ENCODE measurements at regions not wholly inside any gene's neighbourhood (a gene's known extent, or its start where the extent isn't known, plus 50 kb on each side); places are given as distances from the start of the nearest gene placed in this dataset. TPM values are rescaled to one million over a fixed set of nuclear protein-coding genes. Genes with fewer than 3 reads are reported as not detected.

DNA sequence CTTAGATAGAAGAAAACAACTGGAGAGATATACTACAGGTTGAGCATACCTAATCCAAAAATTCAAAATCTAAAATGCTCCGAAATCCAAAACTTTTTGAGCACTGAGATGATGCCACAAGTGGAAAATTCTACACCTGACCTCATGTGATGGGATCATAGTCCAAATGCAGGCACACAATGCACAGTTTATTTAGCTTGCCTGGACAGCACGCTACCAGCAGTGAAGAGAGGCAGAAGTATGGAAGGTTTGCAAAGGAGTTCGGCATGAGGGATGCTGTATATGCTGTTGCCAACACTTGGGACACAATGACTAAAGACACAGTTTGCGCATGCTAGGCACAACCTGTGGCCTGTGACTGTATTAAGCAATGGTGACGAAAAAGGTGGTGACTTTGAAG lies 58.1 kb upstream of the CAND1 start:
- Histone ChIP-seq H3K4me2 (ENCODE audit: low read length, poor library complexity, severe bottlenecking) (no peak overlapping the region), H2BK12ac (ENCODE audit: low read length in 2 of 2) (no peak overlapping the region), H3K9me3 (ENCODE audit: control insufficient read depth, low read length) (no peaks in the 10 kb centered on the region), H4K8ac (ENCODE audit: low read length) (no peak overlapping the region), H3K27me3 (ENCODE audit: control insufficient read depth in 1 of 2, insufficient read depth in 1 of 2, low read length in 2 of 2) (peaks cover 0 to 10% of the 10 kb centered on the region in 2 experiments), H2BK5ac (ENCODE audit: low read depth, low read length, poor library complexity, severe bottlenecking) (no peak overlapping the region), H3K14ac (ENCODE audit: low read length in 2 of 2) (no peak overlapping the region), H2BK15ac (ENCODE audit: low read depth, poor library complexity, severe bottlenecking) (no peak overlapping the region), H2BK120ac (ENCODE audit: low read depth, low read length) (no peak overlapping the region), H3K9ac (ENCODE audit: low read length) (no peak overlapping the region), H2AFZ (ENCODE audit: low read depth, low read length) (no peak overlapping the region), H3K4me3 (ENCODE audit: insufficient read depth in 1 of 2, low read depth in 1 of 2, low read length in 2 of 2) (no peak overlapping the region), H3K18ac (ENCODE audit: low read depth in 1 of 2, low read length in 2 of 2) (no peak overlapping the region), H3K27ac (ENCODE audit: low read length, poor library complexity, severe bottlenecking) (no peak overlapping the region), H3K4ac (ENCODE audit: low read depth in 1 of 2, low read length in 2 of 2) (no peak overlapping the region), H3K79me1 (replicated peaks; ENCODE audit: low read length, poor library complexity, severe bottlenecking) (no peaks in the 10 kb centered on the region), H3K4me1 (ENCODE audit: control insufficient read depth, insufficient read depth, low read depth, low read length) (no peaks in the 10 kb centered on the region), H3K23ac (ENCODE audit: low read length in 2 of 2) (no peak overlapping the region), H4K91ac (ENCODE audit: low read length) (no peak overlapping the region), H2AK5ac (ENCODE audit: low read length, severe bottlenecking) (no peak overlapping the region), H3K36me3 (ENCODE audit: control insufficient read depth in 1 of 2, insufficient read depth in 2 of 2, low read depth in 1 of 2, low read length in 2 of 2) (no peaks in the 10 kb centered on the region)
- no peak for DNase-seq
- 78% methylated on average over 5 of the region's 5 CpGs for WGBS

DNA sequence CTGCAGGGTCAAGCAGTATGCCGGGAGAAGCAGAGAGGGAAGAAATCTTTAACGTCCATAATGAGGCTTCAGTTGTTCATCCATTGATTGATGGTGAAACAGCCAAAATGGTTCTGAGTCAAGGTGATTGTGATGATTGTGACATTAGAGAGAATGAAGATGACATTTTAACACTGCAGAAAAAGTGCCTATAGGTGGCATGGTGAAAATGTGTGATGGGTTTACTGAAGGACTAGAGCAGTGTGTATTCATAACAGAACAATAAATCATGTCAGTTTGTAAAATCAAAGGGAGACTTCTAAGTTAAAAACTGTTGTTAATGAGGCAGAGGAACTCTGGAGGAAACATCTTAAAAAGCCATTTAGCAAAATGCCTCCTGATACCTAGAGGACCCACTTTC lies 57.7 kb upstream of the CAND1 start:
- no peak overlapping the region for H2BK15ac ChIP-seq (ENCODE audit: low read depth, poor library complexity, severe bottlenecking)
- no peak overlapping the region for H3K23ac ChIP-seq (ENCODE audit: low read length in 2 of 2)
- WGBS = 80% methylated on average over 2 of the region's 2 CpGs
- no peak overlapping the region for H4K8ac ChIP-seq (ENCODE audit: low read length)
- no peak overlapping the region for H2BK12ac ChIP-seq (ENCODE audit: low read length in 2 of 2)
- no peak for DNase-seq
- no peak overlapping the region for H4K91ac ChIP-seq (ENCODE audit: low read length)
- no peak overlapping the region for H3K4ac ChIP-seq (ENCODE audit: low read depth in 1 of 2, low read length in 2 of 2)
- H3K27ac ChIP-seq (ENCODE audit: low read length, poor library complexity, severe bottlenecking) = no peak overlapping the region
- H3K4me3 ChIP-seq (ENCODE audit: insufficient read depth in 1 of 2, low read depth in 1 of 2, low read length in 2 of 2) = no peak overlapping the region
- H3K14ac ChIP-seq (ENCODE audit: low read length in 2 of 2) = no peak overlapping the region
- no peaks in the 10 kb centered on the region for H3K4me1 ChIP-seq (ENCODE audit: control insufficient read depth, insufficient read depth, low read depth, low read length)
- H2BK120ac ChIP-seq (ENCODE audit: low read depth, low read length) = no peak overlapping the region
- H3K36me3 ChIP-seq (ENCODE audit: control insufficient read depth in 1 of 2, insufficient read depth in 2 of 2, low read depth in 1 of 2, low read length in 2 of 2) = no peaks in the 10 kb centered on the region
- H2BK5ac ChIP-seq (ENCODE audit: low read depth, low read length, poor library complexity, severe bottlenecking) = no peak overlapping the region
- no peak overlapping the region for H3K9ac ChIP-seq (ENCODE audit: low read length)
- H3K18ac ChIP-seq (ENCODE audit: low read depth in 1 of 2, low read length in 2 of 2) = no peak overlapping the region
- H2AFZ ChIP-seq (ENCODE audit: low read depth, low read length) = no peak overlapping the region
- H3K9me3 ChIP-seq (ENCODE audit: control insufficient read depth, low read length) = no peaks in the 10 kb centered on the region
- H3K79me1 ChIP-seq (replicated peaks; ENCODE audit: low read length, poor library complexity, severe bottlenecking) = no peaks in the 10 kb centered on the region
- H3K4me2 ChIP-seq (ENCODE audit: low read length, poor library complexity, severe bottlenecking) = no peak overlapping the region
- H2AK5ac ChIP-seq (ENCODE audit: low read length, severe bottlenecking) = no peak overlapping the region
- peaks cover 0 to 10% of the 10 kb centered on the region in 2 experiments for H3K27me3 ChIP-seq (ENCODE audit: control insufficient read depth in 1 of 2, insufficient read depth in 1 of 2, low read length in 2 of 2)

DNA sequence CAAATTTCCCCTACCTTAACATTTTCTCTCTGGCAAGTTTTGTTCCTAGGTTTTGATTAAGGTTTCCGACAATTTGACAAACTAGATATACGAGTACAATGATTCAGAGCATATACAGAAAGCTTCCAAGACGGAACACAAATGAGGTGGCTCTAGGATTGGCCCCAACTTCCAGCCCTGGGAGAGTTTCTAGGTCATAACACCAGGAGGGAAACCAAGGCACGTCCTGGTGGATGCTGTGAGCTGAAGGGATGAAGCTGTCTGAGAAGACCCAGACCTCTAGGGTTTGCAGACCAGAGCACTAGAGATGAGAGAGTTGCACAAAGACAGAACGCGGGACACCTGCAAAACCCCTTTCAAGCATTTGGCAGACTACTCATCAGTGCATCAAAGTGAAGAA lies 51.5 kb upstream of the CAND1 start:
- Histone ChIP-seq H3K18ac (ENCODE audit: low read depth in 1 of 2, low read length in 2 of 2) (no peak overlapping the region), H3K9ac (ENCODE audit: low read length) (no peak overlapping the region), H3K4me2 (ENCODE audit: low read length, poor library complexity, severe bottlenecking) (no peak overlapping the region), H3K36me3 (ENCODE audit: control insufficient read depth in 1 of 2, insufficient read depth in 2 of 2, low read depth in 1 of 2, low read length in 2 of 2) (no peaks in the 10 kb centered on the region), H3K79me1 (replicated peaks; ENCODE audit: low read length, poor library complexity, severe bottlenecking) (no peaks in the 10 kb centered on the region), H2AK5ac (ENCODE audit: low read length, severe bottlenecking) (no peak overlapping the region), H4K91ac (ENCODE audit: low read length) (no peak overlapping the region), H3K4ac (ENCODE audit: low read depth in 1 of 2, low read length in 2 of 2) (no peak overlapping the region), H3K27ac (ENCODE audit: low read length, poor library complexity, severe bottlenecking) (no peak overlapping the region), H3K9me3 (ENCODE audit: control insufficient read depth, low read length) (no peaks in the 10 kb centered on the region), H2AFZ (ENCODE audit: low read depth, low read length) (no peak overlapping the region), H3K27me3 (ENCODE audit: control insufficient read depth in 1 of 2, insufficient read depth in 1 of 2, low read length in 2 of 2) (peaks cover 4 to 9% of the 10 kb centered on the region in 2 experiments), H2BK15ac (ENCODE audit: low read depth, poor library complexity, severe bottlenecking) (no peak overlapping the region), H3K14ac (ENCODE audit: low read length in 2 of 2) (no peak overlapping the region), H3K4me1 (ENCODE audit: control insufficient read depth, insufficient read depth, low read depth, low read length) (no peaks in the 10 kb centered on the region), H2BK5ac (ENCODE audit: low read depth, low read length, poor library complexity, severe bottlenecking) (no peak overlapping the region), H4K8ac (ENCODE audit: low read length) (no peak overlapping the region), H2BK12ac (ENCODE audit: low read length in 2 of 2) (no peak overlapping the region), H2BK120ac (ENCODE audit: low read depth, low read length) (no peak overlapping the region), H3K4me3 (ENCODE audit: insufficient read depth in 1 of 2, low read depth in 1 of 2, low read length in 2 of 2) (no peak overlapping the region), H3K23ac (ENCODE audit: low read length in 2 of 2) (no peak overlapping the region)
- WGBS = 79% methylated on average over 4 of the region's 6 CpGs
- no peak for DNase-seq

Small RNA genes in the stretch of these regions (small RNA-seq; reads per million reads assigned to genes)
- gene AC073530.2 (ENCODE audit: low read depth) = not detected
